ENCODE measurements at regions not wholly inside any gene's neighbourhood (a gene's known extent, or its start where the extent isn't known, plus 50 kb on each side); places are given as distances from the start of the nearest gene placed in this dataset.

- TF ChIP-seq, protein P1, sequence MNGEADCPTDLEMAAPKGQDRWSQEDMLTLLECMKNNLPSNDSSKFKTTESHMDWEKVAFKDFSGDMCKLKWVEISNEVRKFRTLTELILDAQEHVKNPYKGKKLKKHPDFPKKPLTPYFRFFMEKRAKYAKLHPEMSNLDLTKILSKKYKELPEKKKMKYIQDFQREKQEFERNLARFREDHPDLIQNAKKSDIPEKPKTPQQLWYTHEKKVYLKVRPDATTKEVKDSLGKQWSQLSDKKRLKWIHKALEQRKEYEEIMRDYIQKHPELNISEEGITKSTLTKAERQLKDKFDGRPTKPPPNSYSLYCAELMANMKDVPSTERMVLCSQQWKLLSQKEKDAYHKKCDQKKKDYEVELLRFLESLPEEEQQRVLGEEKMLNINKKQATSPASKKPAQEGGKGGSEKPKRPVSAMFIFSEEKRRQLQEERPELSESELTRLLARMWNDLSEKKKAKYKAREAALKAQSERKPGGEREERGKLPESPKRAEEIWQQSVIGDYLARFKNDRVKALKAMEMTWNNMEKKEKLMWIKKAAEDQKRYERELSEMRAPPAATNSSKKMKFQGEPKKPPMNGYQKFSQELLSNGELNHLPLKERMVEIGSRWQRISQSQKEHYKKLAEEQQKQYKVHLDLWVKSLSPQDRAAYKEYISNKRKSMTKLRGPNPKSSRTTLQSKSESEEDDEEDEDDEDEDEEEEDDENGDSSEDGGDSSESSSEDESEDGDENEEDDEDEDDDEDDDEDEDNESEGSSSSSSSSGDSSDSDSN (IDR thresholded peaks at IDR 0.05; ENCODE audit: borderline replicate concordance in 1 of 2, low read depth in 2 of 2, low read length in 2 of 2), result no peak
- no peak for TF ChIP-seq NFE2 (IDR thresholded peaks at IDR 0.05; ENCODE audit: low read depth)
- no peak for TF ChIP-seq FOXO4 (CRISPR knock-in tag; IDR thresholded peaks at IDR 0.05)
Measured at GRCh38 chr1:193706766-193707165, 520.4 kb upstream of the B3GALT2 start (continued).

DNA sequence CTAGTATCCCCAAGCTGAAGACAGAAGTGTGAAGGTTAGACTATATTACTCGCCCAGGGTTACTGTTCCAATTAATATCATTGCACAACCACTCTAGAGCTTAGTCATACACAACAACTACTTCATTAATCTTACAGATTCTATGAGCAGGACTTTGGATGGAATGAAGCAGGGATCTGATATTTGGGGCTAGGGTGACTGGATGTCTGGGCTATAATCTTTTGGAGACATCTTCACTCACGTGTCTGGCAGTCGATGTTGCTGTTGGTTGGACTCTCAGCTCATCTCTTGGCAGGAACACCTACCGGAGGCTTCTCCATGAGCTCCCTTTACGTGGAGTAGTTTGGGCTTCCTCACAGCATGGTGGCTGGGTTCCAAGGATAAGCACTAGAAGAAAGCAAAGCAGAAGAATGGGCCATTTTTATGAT lies 519.2 kb upstream of the B3GALT2 start:
- Histone ChIP-seq H3K4me2 (ENCODE audit: insufficient read depth, low read length) (no peak overlapping the region), H3K79me2 (ENCODE audit: control insufficient read depth, insufficient read depth, low read length) (no peaks in the 10 kb centered on the region), H3K4me1 (replicated peaks in 1 of 2; ENCODE audit: control insufficient read depth in 2 of 2, insufficient read depth in 2 of 2, low read length in 2 of 2) (no peaks in the 10 kb centered on the region), H3K9me3 (replicated peaks; ENCODE audit: control insufficient read depth, insufficient read depth, low read depth, low read length) (peaks cover 2% of the 10 kb centered on the region; the same call in 1 of the 2 replicates), H3K9ac (ENCODE audit: insufficient read depth in 1 of 2, low read depth in 2 of 2, low read length in 2 of 2) (no peak overlapping the region), H4K20me1 (replicated peaks; ENCODE audit: control insufficient read depth, insufficient read depth, low read length) (no peaks in the 10 kb centered on the region), H3K27me3 (ENCODE audit: control insufficient read depth in 2 of 2, insufficient read depth in 2 of 2, low read length in 2 of 2) (no peaks in the 10 kb centered on the region), H3K36me3 (ENCODE audit: control insufficient read depth, insufficient read depth, low read length) (no peaks in the 10 kb centered on the region), H3K4me3 (no peak overlapping the region), H3K9me1 (ENCODE audit: control insufficient read depth, insufficient read depth, low read length) (no peaks in the 10 kb centered on the region), H3K27ac (ENCODE audit: extremely low read depth, low read depth, low read length) (no peak overlapping the region), H2AFZ (ENCODE audit: low read depth, low read length) (no peak overlapping the region)
- POLR2A ChIA-PET, result no interaction called here
- no peak for FAIRE-seq
- TF ChIP-seq USF1 (CRISPR knock-in tag; IDR thresholded peaks at IDR 0.05) (no peak), NFXL1 (CRISPR knock-in tag; IDR thresholded peaks at IDR 0.05) (no peak), POLR2H (tag; IDR thresholded peaks at IDR 0.05; ENCODE audit: low read depth) (no peak), ZNF197 (CRISPR knock-in tag; IDR thresholded peaks at IDR 0.05; ENCODE audit: low read depth) (no peak)
- in situ Hi-C loops (cut with MboI) (no loop called here), intact Hi-C loops (cut with micrococcal nuclease) (no loop called here)
- no TSS peak for BruUV-seq (replicated peaks)
- ATAC-seq, result no peak
- 5% methylated on average over 5 of the region's 5 CpGs for WGBS (ENCODE audit: insufficient coverage, low coverage, missing lambda C conversion rate)
- DNase-seq (ENCODE audit: extremely low read depth in 1 of 4, low spot score in 3 of 4), result no peak
- CTCF ChIA-PET (ENCODE audit: low intra/inter-chr PET ratio), result no interaction called here

Measured in K562 (cell line).